ENCODE measurements at regions not wholly inside any gene's neighbourhood (a gene's known extent, or its start where the extent isn't known, plus 50 kb on each side); places are given as distances from the start of the nearest gene placed in this dataset.

- Histone ChIP-seq H3K9me3 (ENCODE audit: low read depth, low read length, poor library complexity, severe bottlenecking) (no peaks in the 10 kb centered on the region), H3K4me1 (ENCODE audit: insufficient read depth, low read length, poor library complexity, severe bottlenecking) (no peaks in the 10 kb centered on the region), H3K36me3 (ENCODE audit: insufficient read depth, low read length, poor library complexity, severe bottlenecking) (no peaks in the 10 kb centered on the region), H3K4me3 (ENCODE audit: low read depth, low read length, poor library complexity, severe bottlenecking) (no peak overlapping the region), H3K27ac (ENCODE audit: low read depth, low read length, poor library complexity, severe bottlenecking) (no peak overlapping the region), H3K27me3 (replicated peaks; ENCODE audit: insufficient read depth, low read depth, low read length, poor library complexity) (no peaks in the 10 kb centered on the region)
- intact Hi-C loops (cut with micrococcal nuclease; ENCODE audit: unreplicated experiment): no loop called here
- POLR2A ChIA-PET (ENCODE audit: low non-redundant PET): no interaction called here
- DNase-seq (ENCODE audit: low spot score): no peak
- no TSS peak for BruUV-seq (replicated peaks)
- TF ChIP-seq CTCF (conservative IDR thresholded peaks at IDR 0.05; ENCODE audit: low read depth, low read length) (no peak), EZH2 (IDR thresholded peaks at IDR 0.05; ENCODE audit: borderline replicate concordance, low read depth, low read length, poor library complexity, severe bottlenecking) (no peak)
- CTCF ChIA-PET: no interaction called here
These were observed 380.6 kb downstream of the RAB28 start for GRCh38 chr4:13103382-13104015.

- ChIA-PET POLR2A (ENCODE audit: low non-redundant PET) (no interaction called here), CTCF (interaction anchor here (0.6 kb wide), 1 partner anchor 32 kb away, joined by 3 read pairs; no protein-coding TSS in a partner anchor)
- Histone ChIP-seq H3K9me3 (ENCODE audit: low read depth, low read length, poor library complexity, severe bottlenecking) (no peaks in the 10 kb centered on the region), H3K36me3 (ENCODE audit: insufficient read depth, low read length, poor library complexity, severe bottlenecking) (no peaks in the 10 kb centered on the region), H3K27ac (ENCODE audit: low read depth, low read length, poor library complexity, severe bottlenecking) (no peak overlapping the region), H3K4me3 (ENCODE audit: low read depth, low read length, poor library complexity, severe bottlenecking) (no peak overlapping the region), H3K27me3 (replicated peaks; ENCODE audit: insufficient read depth, low read depth, low read length, poor library complexity) (no peaks in the 10 kb centered on the region), H3K4me1 (ENCODE audit: insufficient read depth, low read length, poor library complexity, severe bottlenecking) (no peaks in the 10 kb centered on the region)
- BruUV-seq (replicated peaks): no TSS peak
- no peak for DNase-seq (ENCODE audit: low spot score)
- TF ChIP-seq EZH2 (IDR thresholded peaks at IDR 0.05; ENCODE audit: borderline replicate concordance, low read depth, low read length, poor library complexity, severe bottlenecking): no peak
- no peak for TF ChIP-seq CTCF (conservative IDR thresholded peaks at IDR 0.05; ENCODE audit: low read depth, low read length)
- intact Hi-C loops (cut with micrococcal nuclease; ENCODE audit: unreplicated experiment): no loop called here
These were observed 381.9 kb downstream of the RAB28 start for GRCh38 chr4:13102092-13102742.

GRCh38 chr4:13097971-13098370, 386.2 kb downstream of the RAB28 start:
- ChIA-PET POLR2A (ENCODE audit: low non-redundant PET) (no interaction called here), CTCF (no interaction called here)

More at GRCh38 chr4:13097971-13098370, 386.2 kb downstream of the RAB28 start:
- H3K9me3 ChIP-seq (ENCODE audit: low read depth, low read length, poor library complexity, severe bottlenecking): no peaks in the 10 kb centered on the region
- no peaks in the 10 kb centered on the region for H3K27me3 ChIP-seq (replicated peaks; ENCODE audit: insufficient read depth, low read depth, low read length, poor library complexity)
- H3K4me1 ChIP-seq (ENCODE audit: insufficient read depth, low read length, poor library complexity, severe bottlenecking): no peaks in the 10 kb centered on the region
- no peaks in the 10 kb centered on the region for H3K36me3 ChIP-seq (ENCODE audit: insufficient read depth, low read length, poor library complexity, severe bottlenecking)
- BruUV-seq (replicated peaks): no TSS peak
- no peak for TF ChIP-seq CTCF (conservative IDR thresholded peaks at IDR 0.05; ENCODE audit: low read depth, low read length)
- no peak for TF ChIP-seq EZH2 (IDR thresholded peaks at IDR 0.05; ENCODE audit: borderline replicate concordance, low read depth, low read length, poor library complexity, severe bottlenecking)
- no peak for DNase-seq (ENCODE audit: low spot score)
- intact Hi-C loops (cut with micrococcal nuclease; ENCODE audit: unreplicated experiment): no loop called here
- no peak overlapping the region for H3K4me3 ChIP-seq (ENCODE audit: low read depth, low read length, poor library complexity, severe bottlenecking)
- H3K27ac ChIP-seq (ENCODE audit: low read depth, low read length, poor library complexity, severe bottlenecking): no peak overlapping the region

Measured in A673 (cell line).